ENCODE measurements at regions not wholly inside any gene's neighbourhood (a gene's known extent, or its start where the extent isn't known, plus 50 kb on each side); places are given as distances from the start of the nearest gene placed in this dataset.

DNA sequence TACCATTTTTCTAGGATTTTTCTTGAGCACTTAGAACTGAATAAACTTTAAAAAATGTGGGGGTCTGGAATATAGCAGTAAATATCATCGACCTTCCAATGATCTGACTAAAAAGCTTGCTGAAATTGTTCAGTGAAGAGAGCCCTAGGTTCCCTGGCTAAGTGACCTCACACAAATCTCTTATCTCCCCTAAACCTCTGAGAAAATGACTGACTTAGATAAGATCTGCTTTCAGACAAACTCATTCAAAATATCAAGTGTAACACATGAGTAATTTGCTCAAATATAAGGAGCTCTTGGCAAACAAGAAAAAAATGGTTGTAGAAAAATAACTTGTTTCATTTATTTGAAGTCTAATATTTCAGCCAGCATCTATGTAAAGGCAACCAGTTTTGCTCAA is 441.7 kb upstream of the SLIT2 start:
- TF ChIP-seq, protein P1, sequence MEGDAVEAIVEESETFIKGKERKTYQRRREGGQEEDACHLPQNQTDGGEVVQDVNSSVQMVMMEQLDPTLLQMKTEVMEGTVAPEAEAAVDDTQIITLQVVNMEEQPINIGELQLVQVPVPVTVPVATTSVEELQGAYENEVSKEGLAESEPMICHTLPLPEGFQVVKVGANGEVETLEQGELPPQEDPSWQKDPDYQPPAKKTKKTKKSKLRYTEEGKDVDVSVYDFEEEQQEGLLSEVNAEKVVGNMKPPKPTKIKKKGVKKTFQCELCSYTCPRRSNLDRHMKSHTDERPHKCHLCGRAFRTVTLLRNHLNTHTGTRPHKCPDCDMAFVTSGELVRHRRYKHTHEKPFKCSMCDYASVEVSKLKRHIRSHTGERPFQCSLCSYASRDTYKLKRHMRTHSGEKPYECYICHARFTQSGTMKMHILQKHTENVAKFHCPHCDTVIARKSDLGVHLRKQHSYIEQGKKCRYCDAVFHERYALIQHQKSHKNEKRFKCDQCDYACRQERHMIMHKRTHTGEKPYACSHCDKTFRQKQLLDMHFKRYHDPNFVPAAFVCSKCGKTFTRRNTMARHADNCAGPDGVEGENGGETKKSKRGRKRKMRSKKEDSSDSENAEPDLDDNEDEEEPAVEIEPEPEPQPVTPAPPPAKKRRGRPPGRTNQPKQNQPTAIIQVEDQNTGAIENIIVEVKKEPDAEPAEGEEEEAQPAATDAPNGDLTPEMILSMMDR (conservative IDR thresholded peaks at IDR 0.05; ENCODE audit: low read length), result no peak
- TF ChIP-seq EZH2phosphoT487 (IDR thresholded peaks at IDR 0.05; ENCODE audit: borderline replicate concordance), result no peak

Measured in Loucy (cell line).